GM12878 (cell line): ENCODE measurements at regions not wholly inside any gene's neighbourhood (a gene's known extent, or its start where the extent isn't known, plus 50 kb on each side); places are given as distances from the start of the nearest gene placed in this dataset.

ENCODE experiments used
- ATAC-seq: fragments of 200-7000 bp; cut with Tn5 transposase; 3 replicates; pipeline ENCODE4 v1.9.1; 2020; ENCODE audit warnings: mild to moderate bottlenecking, moderate library complexity
- BruUV-seq: library from RNA; stranded (reverse); fragments of 400-500 nt; replicated peaks from 2 replicates; lab custom pipeline; 2021; lab: Mats Ljungman, UMichigan
- CTCF ChIA-PET: fragments of 300-600 bp; sonication (Branson Sonifier 250); formaldehyde crosslinking; extraction: SDS; loops from one replicate; lab custom pipeline; 2021; ENCODE audit warnings: inconsistent platforms; lab: Yijun Ruan, JAX
- POLR2A ChIA-PET: fragments of 350-600 bp; formaldehyde crosslinking; extraction: SDS; loops from one replicate; lab custom pipeline; 2021; ENCODE audit warnings: inconsistent platforms; lab: Charles Lee
- RAD21 ChIA-PET: fragments of 300-600 bp; sonication (Branson Sonifier 250); formaldehyde crosslinking; loops from one replicate; lab custom pipeline; 2023; ENCODE audit warnings: antibody characterized with exemption; ENCODE audit not compliant: unreplicated experiment; lab: Charles Lee
- SMC1A ChIA-PET: fragments of 300-600 bp; sonication (Branson Sonifier 250); formaldehyde crosslinking; loops from one replicate; lab custom pipeline; 2023; ENCODE audit not compliant: unreplicated experiment, uncharacterized antibody; lab: Charles Lee
- DNase-seq: peaks from one replicate; pipeline ENCODE4 v3.0.0-alpha.2; 2011; ENCODE audit warnings: low read depth, low spot score
- FAIRE-seq: peaks from 3 replicates; lab custom pipeline; 2011; peaks lifted over from hg19 to GRCh38; lab: Jason Lieb, UNC
- H2AFZ ChIP-seq: 2 replicates; pipeline ENCODE4 v1.6.0; 2011; ENCODE audit warnings: low read depth, low read length, control low read depth; ENCODE audit not compliant: control insufficient read depth
- H3K27ac ChIP-seq: 2 replicates; pipeline ENCODE4 v1.5.1; 2011; ENCODE audit warnings: control low read depth; ENCODE audit not compliant: control insufficient read depth, insufficient read depth
- H3K27me3 ChIP-seq, 2 experiments: replicated peaks in 1 of 2; 2 replicates each; pipeline versions ENCODE4 v1.6.0 to v1.6.1; 2011; ENCODE audit warnings: low read length in 1 of 2; ENCODE audit not compliant: control insufficient read depth in 2 of 2, insufficient read depth in 2 of 2
- H3K36me3 ChIP-seq, 2 experiments: 2 replicates each; pipeline ENCODE4 v1.5.1; 2011; ENCODE audit warnings: low read length in 1 of 2; ENCODE audit not compliant: control insufficient read depth in 2 of 2, insufficient read depth in 2 of 2
- H3K4me1 ChIP-seq: 2 replicates; pipeline ENCODE4 v1.6.1; 2011; ENCODE audit warnings: mild to moderate bottlenecking, low read length, moderate library complexity, mixed read lengths; ENCODE audit not compliant: control insufficient read depth, insufficient read depth
- H3K4me2 ChIP-seq: 2 replicates; pipeline ENCODE4 v1.6.0; 2011; ENCODE audit warnings: control low read depth; ENCODE audit not compliant: control insufficient read depth, insufficient read depth
- H3K4me3 ChIP-seq: fragments of 200-600 bp; sonication (generic); 2 replicates; pipeline ENCODE4 v1.5.1; 2016
- H3K79me2 ChIP-seq: 2 replicates; pipeline ENCODE4 v1.6.0; 2011; ENCODE audit warnings: low read length; ENCODE audit not compliant: control insufficient read depth, insufficient read depth
- H3K9ac ChIP-seq: 2 replicates; pipeline ENCODE4 v1.8.0; 2011; ENCODE audit warnings: low read length, control low read depth, mixed read lengths; ENCODE audit not compliant: control insufficient read depth, insufficient read depth
- H3K9me3 ChIP-seq: replicated peaks from 3 replicates; pipeline ENCODE4 v1.5.1; 2011; ENCODE audit warnings: mild to moderate bottlenecking, low read length; ENCODE audit not compliant: control insufficient read depth, insufficient read depth
- H4K20me1 ChIP-seq: 2 replicates; pipeline ENCODE4 v1.6.0; 2011; ENCODE audit not compliant: control insufficient read depth, insufficient read depth
- CBX3 ChIP-seq: fragments of 200-600 bp; sonication (generic); IDR thresholded peaks from 2 replicates; pipeline ENCODE4 v1.6.1; 2016; ENCODE audit warnings: low read depth, borderline replicate concordance
- CREM ChIP-seq: IDR thresholded peaks from 2 replicates; pipeline ENCODE4 v1.6.1; 2014; ENCODE audit warnings: antibody characterized with exemption, low read depth
- IRF5 ChIP-seq: fragments of 450-650 bp; IDR thresholded peaks from 2 replicates; pipeline ENCODE4 v1.6.1; 2017; ENCODE audit warnings: borderline replicate concordance
- NFYA ChIP-seq: IDR thresholded peaks from 2 replicates; pipeline ENCODE4 v1.6.1; 2011; ENCODE audit warnings: low read depth, mild to moderate bottlenecking, low read length, improper control_type of control experiment, borderline replicate concordance
- POU2F2 ChIP-seq: IDR thresholded peaks from 3 replicates; pipeline ENCODE4 v1.6.1; 2011; ENCODE audit warnings: low read depth, mild to moderate bottlenecking, low read length, borderline replicate concordance
- SP1 ChIP-seq: IDR thresholded peaks from one replicate; pipeline ENCODE4 v1.6.1; 2011; ENCODE audit warnings: low read depth, low read length
- SPI1 ChIP-seq: IDR thresholded peaks from 2 replicates; pipeline ENCODE4 v1.6.1; 2011; ENCODE audit warnings: low read depth, mild to moderate bottlenecking, low read length, moderate library complexity, borderline replicate concordance; ENCODE audit not compliant: insufficient read depth
- TCF7 ChIP-seq: IDR thresholded peaks from 2 replicates; pipeline ENCODE4 v1.6.1; 2014; ENCODE audit warnings: antibody characterized with exemption, borderline replicate concordance
- WRNIP1 ChIP-seq: IDR thresholded peaks from 2 replicates; pipeline ENCODE4 v1.6.1; 2011; ENCODE audit warnings: low read depth, low read length, improper control_type of control experiment, borderline replicate concordance
- ZBED1 ChIP-seq: IDR thresholded peaks from 2 replicates; pipeline ENCODE4 v1.6.1; 2016; ENCODE audit warnings: borderline replicate concordance
- WGBS: methylation state at CpG from one replicate; pipeline ENCODE4 v1.1.6; 2016; ENCODE audit warnings: low lambda C conversion rate; ENCODE audit not compliant: insufficient replicate concordance, insufficient coverage; ENCODE audit errors: missing lambda C conversion rate; 5-methylcytosine and 5-hydroxymethylcytosine counted together
- in situ Hi-C: fragments of 300-500 bp; cut with MboI; formaldehyde crosslinking; loops from 9 replicates; pipeline ENCODE4 v1.14.3; 2018; ENCODE audit warnings: mixed read lengths
- intact Hi-C: fragments of 100-400 bp; cut with micrococcal nuclease; formaldehyde crosslinking; loops from one replicate; pipeline ENCODE4 v1.14.2; 2022; ENCODE audit not compliant: unreplicated experiment
- TF ChIP-seq, protein P1 (sequence below): IDR thresholded peaks from 2 replicates; pipeline ENCODE4 v1.6.1; 2012; ENCODE audit warnings: improper control_type of control experiment, low read depth, low read length; ENCODE audit not compliant: insufficient replicate concordance
- TF ChIP-seq, protein P2 (sequence below): fragments of 450-650 bp; IDR thresholded peaks from 2 replicates; pipeline ENCODE4 v1.6.1; 2017; ENCODE audit warnings: mild to moderate bottlenecking, moderate library complexity
- TF ChIP-seq, protein P3 (sequence below): fragments of 150-350 bp; IDR thresholded peaks from 2 replicates; pipeline ENCODE4 v1.6.1; 2014; ENCODE audit warnings: mild to moderate bottlenecking, low read depth, low read length

- ChIA-PET POLR2A (no interaction called here), SMC1A (interaction anchor here (0.6 kb wide), 1 partner anchor 538 kb away, joined by 3 read pairs; no protein-coding TSS in a partner anchor), CTCF (interaction anchor here (0.7 kb wide), 1 partner anchor 46 kb away, joined by 3 read pairs; no protein-coding TSS in a partner anchor), RAD21 (no interaction called here)
- no peak overlapping the region for H3K27ac ChIP-seq
- no peak overlapping the region for H2AFZ ChIP-seq
- no peaks in the 10 kb centered on the region for H3K79me2 ChIP-seq
- H3K4me2 ChIP-seq = no peak overlapping the region
- no peaks in the 10 kb centered on the region for H3K27me3 ChIP-seq
- BruUV-seq = no TSS peak
- DNase-seq = no peak
- H3K9me3 ChIP-seq = no peaks in the 10 kb centered on the region; the same call in 2 of the 3 replicates
- H3K9ac ChIP-seq = no peak overlapping the region
- FAIRE-seq = no peak
- no peaks in the 10 kb centered on the region for H3K36me3 ChIP-seq
- H4K20me1 ChIP-seq = no peaks in the 10 kb centered on the region
- WGBS = 0% methylated on average over 3 of the region's 3 CpGs
- ATAC-seq = no peak
- no peak overlapping the region for H3K4me3 ChIP-seq
- intact Hi-C loops = no loop called here
- in situ Hi-C loops = no loop called here
- H3K4me1 ChIP-seq = no peaks in the 10 kb centered on the region
- TF ChIP-seq, protein P1, sequence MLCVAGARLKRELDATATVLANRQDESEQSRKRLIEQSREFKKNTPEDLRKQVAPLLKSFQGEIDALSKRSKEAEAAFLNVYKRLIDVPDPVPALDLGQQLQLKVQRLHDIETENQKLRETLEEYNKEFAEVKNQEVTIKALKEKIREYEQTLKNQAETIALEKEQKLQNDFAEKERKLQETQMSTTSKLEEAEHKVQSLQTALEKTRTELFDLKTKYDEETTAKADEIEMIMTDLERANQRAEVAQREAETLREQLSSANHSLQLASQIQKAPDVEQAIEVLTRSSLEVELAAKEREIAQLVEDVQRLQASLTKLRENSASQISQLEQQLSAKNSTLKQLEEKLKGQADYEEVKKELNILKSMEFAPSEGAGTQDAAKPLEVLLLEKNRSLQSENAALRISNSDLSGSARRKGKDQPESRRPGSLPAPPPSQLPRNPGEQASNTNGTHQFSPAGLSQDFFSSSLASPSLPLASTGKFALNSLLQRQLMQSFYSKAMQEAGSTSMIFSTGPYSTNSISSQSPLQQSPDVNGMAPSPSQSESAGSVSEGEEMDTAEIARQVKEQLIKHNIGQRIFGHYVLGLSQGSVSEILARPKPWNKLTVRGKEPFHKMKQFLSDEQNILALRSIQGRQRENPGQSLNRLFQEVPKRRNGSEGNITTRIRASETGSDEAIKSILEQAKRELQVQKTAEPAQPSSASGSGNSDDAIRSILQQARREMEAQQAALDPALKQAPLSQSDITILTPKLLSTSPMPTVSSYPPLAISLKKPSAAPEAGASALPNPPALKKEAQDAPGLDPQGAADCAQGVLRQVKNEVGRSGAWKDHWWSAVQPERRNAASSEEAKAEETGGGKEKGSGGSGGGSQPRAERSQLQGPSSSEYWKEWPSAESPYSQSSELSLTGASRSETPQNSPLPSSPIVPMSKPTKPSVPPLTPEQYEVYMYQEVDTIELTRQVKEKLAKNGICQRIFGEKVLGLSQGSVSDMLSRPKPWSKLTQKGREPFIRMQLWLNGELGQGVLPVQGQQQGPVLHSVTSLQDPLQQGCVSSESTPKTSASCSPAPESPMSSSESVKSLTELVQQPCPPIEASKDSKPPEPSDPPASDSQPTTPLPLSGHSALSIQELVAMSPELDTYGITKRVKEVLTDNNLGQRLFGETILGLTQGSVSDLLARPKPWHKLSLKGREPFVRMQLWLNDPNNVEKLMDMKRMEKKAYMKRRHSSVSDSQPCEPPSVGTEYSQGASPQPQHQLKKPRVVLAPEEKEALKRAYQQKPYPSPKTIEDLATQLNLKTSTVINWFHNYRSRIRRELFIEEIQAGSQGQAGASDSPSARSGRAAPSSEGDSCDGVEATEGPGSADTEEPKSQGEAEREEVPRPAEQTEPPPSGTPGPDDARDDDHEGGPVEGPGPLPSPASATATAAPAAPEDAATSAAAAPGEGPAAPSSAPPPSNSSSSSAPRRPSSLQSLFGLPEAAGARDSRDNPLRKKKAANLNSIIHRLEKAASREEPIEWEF = no peak
- TF ChIP-seq CBX3 = no peak
- no peak for TF ChIP-seq ZBED1
- TF ChIP-seq WRNIP1 = no peak
- TF ChIP-seq POU2F2 = no peak
- TF ChIP-seq, protein P2, sequence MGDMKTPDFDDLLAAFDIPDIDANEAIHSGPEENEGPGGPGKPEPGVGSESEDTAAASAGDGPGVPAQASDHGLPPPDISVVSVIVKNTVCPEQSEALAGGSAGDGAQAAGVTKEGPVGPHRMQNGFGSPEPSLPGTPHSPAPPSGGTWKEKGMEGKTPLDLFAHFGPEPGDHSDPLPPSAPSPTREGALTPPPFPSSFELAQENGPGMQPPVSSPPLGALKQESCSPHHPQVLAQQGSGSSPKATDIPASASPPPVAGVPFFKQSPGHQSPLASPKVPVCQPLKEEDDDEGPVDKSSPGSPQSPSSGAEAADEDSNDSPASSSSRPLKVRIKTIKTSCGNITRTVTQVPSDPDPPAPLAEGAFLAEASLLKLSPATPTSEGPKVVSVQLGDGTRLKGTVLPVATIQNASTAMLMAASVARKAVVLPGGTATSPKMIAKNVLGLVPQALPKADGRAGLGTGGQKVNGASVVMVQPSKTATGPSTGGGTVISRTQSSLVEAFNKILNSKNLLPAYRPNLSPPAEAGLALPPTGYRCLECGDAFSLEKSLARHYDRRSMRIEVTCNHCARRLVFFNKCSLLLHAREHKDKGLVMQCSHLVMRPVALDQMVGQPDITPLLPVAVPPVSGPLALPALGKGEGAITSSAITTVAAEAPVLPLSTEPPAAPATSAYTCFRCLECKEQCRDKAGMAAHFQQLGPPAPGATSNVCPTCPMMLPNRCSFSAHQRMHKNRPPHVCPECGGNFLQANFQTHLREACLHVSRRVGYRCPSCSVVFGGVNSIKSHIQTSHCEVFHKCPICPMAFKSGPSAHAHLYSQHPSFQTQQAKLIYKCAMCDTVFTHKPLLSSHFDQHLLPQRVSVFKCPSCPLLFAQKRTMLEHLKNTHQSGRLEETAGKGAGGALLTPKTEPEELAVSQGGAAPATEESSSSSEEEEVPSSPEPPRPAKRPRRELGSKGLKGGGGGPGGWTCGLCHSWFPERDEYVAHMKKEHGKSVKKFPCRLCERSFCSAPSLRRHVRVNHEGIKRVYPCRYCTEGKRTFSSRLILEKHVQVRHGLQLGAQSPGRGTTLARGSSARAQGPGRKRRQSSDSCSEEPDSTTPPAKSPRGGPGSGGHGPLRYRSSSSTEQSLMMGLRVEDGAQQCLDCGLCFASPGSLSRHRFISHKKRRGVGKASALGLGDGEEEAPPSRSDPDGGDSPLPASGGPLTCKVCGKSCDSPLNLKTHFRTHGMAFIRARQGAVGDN = no peak
- no peak for TF ChIP-seq NFYA
- TF ChIP-seq SPI1 = no peak
- no peak for TF ChIP-seq TCF7
- TF ChIP-seq IRF5 = no peak
- TF ChIP-seq, protein P3, sequence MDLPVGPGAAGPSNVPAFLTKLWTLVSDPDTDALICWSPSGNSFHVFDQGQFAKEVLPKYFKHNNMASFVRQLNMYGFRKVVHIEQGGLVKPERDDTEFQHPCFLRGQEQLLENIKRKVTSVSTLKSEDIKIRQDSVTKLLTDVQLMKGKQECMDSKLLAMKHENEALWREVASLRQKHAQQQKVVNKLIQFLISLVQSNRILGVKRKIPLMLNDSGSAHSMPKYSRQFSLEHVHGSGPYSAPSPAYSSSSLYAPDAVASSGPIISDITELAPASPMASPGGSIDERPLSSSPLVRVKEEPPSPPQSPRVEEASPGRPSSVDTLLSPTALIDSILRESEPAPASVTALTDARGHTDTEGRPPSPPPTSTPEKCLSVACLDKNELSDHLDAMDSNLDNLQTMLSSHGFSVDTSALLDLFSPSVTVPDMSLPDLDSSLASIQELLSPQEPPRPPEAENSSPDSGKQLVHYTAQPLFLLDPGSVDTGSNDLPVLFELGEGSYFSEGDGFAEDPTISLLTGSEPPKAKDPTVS = no peak
- TF ChIP-seq SP1 = no peak
- no peak for TF ChIP-seq CREM
Measured at GRCh38 chr16:55221836-55222235, 102.2 kb upstream of the IRX6 start.
